ENCODE measurements at regions not wholly inside any gene's neighbourhood (a gene's known extent, or its start where the extent isn't known, plus 50 kb on each side); places are given as distances from the start of the nearest gene placed in this dataset.

GRCh38 chr2:18922276-18922675 is 332.9 kb upstream of the NT5C1B start:
- H3K27me3 ChIP-seq: no peaks in the 10 kb centered on the region
- no peak overlapping the region for H3K27ac ChIP-seq
- DNase-seq: no peak
- no peaks in the 10 kb centered on the region for H3K4me1 ChIP-seq
- intact Hi-C loops (cut with DNase I): no loop called here
- no peak overlapping the region for H3K4me3 ChIP-seq (replicated peaks in 1 of 3)
- 92 to 100% methylated on average over 1 of the region's 1 CpG for WGBS, 2 donors
- TF ChIP-seq, protein P1, sequence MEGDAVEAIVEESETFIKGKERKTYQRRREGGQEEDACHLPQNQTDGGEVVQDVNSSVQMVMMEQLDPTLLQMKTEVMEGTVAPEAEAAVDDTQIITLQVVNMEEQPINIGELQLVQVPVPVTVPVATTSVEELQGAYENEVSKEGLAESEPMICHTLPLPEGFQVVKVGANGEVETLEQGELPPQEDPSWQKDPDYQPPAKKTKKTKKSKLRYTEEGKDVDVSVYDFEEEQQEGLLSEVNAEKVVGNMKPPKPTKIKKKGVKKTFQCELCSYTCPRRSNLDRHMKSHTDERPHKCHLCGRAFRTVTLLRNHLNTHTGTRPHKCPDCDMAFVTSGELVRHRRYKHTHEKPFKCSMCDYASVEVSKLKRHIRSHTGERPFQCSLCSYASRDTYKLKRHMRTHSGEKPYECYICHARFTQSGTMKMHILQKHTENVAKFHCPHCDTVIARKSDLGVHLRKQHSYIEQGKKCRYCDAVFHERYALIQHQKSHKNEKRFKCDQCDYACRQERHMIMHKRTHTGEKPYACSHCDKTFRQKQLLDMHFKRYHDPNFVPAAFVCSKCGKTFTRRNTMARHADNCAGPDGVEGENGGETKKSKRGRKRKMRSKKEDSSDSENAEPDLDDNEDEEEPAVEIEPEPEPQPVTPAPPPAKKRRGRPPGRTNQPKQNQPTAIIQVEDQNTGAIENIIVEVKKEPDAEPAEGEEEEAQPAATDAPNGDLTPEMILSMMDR (IDR thresholded peaks at IDR 0.05): no peak
- TF ChIP-seq POLR2A (IDR thresholded peaks at IDR 0.05): no peak
- no peaks in the 10 kb centered on the region for H3K9me3 ChIP-seq
- H3K36me3 ChIP-seq: no peaks in the 10 kb centered on the region

DNA sequence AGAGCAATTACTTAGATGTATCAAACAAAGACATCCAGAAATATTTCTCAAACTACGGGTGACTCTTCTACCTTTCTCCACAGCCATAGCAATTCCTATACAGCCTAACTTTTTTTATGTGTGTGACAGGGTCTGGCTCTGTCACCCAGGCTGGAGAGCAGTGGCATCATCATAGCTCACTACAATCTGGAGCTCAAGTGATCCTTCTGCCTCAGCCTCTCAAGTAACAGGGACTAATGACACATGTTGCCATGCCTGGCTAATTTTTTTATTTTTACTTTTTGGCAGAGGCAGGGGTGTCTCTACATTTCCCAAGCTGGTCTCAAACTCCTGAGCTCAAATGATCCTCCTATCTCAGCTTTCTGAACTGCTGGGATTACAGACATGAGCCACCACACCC is 328.9 kb upstream of the NT5C1B start:
- intact Hi-C loops (cut with DNase I): no loop called here
- no peak for TF ChIP-seq POLR2A (IDR thresholded peaks at IDR 0.05)
- TF ChIP-seq, protein P1 (IDR thresholded peaks at IDR 0.05): no peak
- H3K4me3 ChIP-seq (replicated peaks in 1 of 3): no peak overlapping the region
- H3K27ac ChIP-seq: no peak overlapping the region
- 2 to 50% methylated on average over 1 of the region's 1 CpG for WGBS, 2 donors
- no peaks in the 10 kb centered on the region for H3K9me3 ChIP-seq
- no peaks in the 10 kb centered on the region for H3K27me3 ChIP-seq
- no peaks in the 10 kb centered on the region for H3K4me1 ChIP-seq
- no peak for DNase-seq
- H3K36me3 ChIP-seq: no peaks in the 10 kb centered on the region

DNA sequence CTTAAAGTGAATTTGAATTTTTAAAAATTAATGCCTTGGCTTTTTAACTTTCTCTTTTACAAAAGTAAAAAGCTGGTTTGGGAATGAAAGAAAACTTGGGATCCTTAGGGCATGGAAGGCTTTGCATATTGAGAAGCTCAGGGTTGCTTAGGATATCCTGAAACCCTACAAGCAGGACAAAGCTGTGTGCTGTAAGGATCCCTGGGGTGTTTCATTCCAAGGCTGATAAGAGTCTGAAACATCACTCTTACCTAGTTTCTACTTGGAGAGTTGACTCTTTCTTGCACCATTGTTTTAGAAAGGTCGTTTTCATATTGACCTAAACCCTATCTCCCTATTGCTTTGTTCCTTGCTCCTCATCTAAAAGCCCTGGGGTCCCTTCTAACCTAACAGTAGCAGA is 325.9 kb upstream of the NT5C1B start:
- Histone ChIP-seq H3K36me3 (no peaks in the 10 kb centered on the region), H3K9me3 (no peaks in the 10 kb centered on the region), H3K27me3 (no peaks in the 10 kb centered on the region), H3K4me1 (no peaks in the 10 kb centered on the region), H3K4me3 (replicated peaks in 1 of 3) (no peak overlapping the region), H3K27ac (no peak overlapping the region)
- intact Hi-C loops (cut with DNase I): no loop called here
- 35 to 55% methylated on average over 1 of the region's 1 CpG for WGBS, 2 donors
- no peak for DNase-seq
- no peak for TF ChIP-seq POLR2A (IDR thresholded peaks at IDR 0.05)
- TF ChIP-seq, protein P1 (IDR thresholded peaks at IDR 0.05): no peak

GRCh38 chr2:18913512-18913911 is 324.1 kb upstream of the NT5C1B start:
- Histone ChIP-seq H3K9me3 (no peaks in the 10 kb centered on the region), H3K27ac (no peak overlapping the region), H3K27me3 (no peaks in the 10 kb centered on the region), H3K4me1 (no peaks in the 10 kb centered on the region), H3K4me3 (replicated peaks in 1 of 3) (no peak overlapping the region), H3K36me3 (no peaks in the 10 kb centered on the region)
- no peak for TF ChIP-seq POLR2A (IDR thresholded peaks at IDR 0.05)
- TF ChIP-seq, protein P1 (IDR thresholded peaks at IDR 0.05): no peak
- WGBS, 2 donors: 95 to 100% methylated on average over 3 of the region's 3 CpGs
- intact Hi-C loops (cut with DNase I): no loop called here
- DNase-seq: no peak

- no peaks in the 10 kb centered on the region for H3K27me3 ChIP-seq
- DNase-seq: no peak
- no peaks in the 10 kb centered on the region for H3K9me3 ChIP-seq
- H3K36me3 ChIP-seq: no peaks in the 10 kb centered on the region
- TF ChIP-seq, protein P1 (IDR thresholded peaks at IDR 0.05): no peak
- TF ChIP-seq POLR2A (IDR thresholded peaks at IDR 0.05): no peak
- WGBS, 2 donors: 58 to 63% methylated on average over 8 of the region's 8 CpGs
- intact Hi-C loops (cut with DNase I): no loop called here
- no peaks in the 10 kb centered on the region for H3K4me1 ChIP-seq
- H3K4me3 ChIP-seq (replicated peaks in 1 of 3): no peak overlapping the region
- no peak overlapping the region for H3K27ac ChIP-seq
Observed at GRCh38 chr2:18912225-18912888, 323.0 kb upstream of the NT5C1B start.

Measured in thyroid gland (tissue), 4 donors.